Right lobe of liver (tissue), 6 donors: ENCODE measurements at regions not wholly inside any gene's neighbourhood (a gene's known extent, or its start where the extent isn't known, plus 50 kb on each side); places are given as distances from the start of the nearest gene placed in this dataset.

Experiments
- ATAC-seq, 4 donors: fragments of 200-7000 bp; cut with Tn5 transposase; one replicate each; pipeline ENCODE4 v1.9.1; 2020; ENCODE audit warnings: mild to moderate bottlenecking in 4 of 4, moderate library complexity in 4 of 4
- DNase-seq, 3 donors: peaks; one replicate each; pipeline ENCODE4 v3.0.0-alpha.2; 2020
- H3K27ac ChIP-seq, 3 donors: fragments of 200-600 bp; one replicate each; pipeline ENCODE4 v1.8.0; 2022
- H3K27me3 ChIP-seq, 2 donors: fragments of 200-600 bp; one replicate each; pipeline ENCODE4 v1.8.0; 2022
- H3K36me3 ChIP-seq, 4 donors: fragments of 200-600 bp; sonication (generic) in 1 of 4; one replicate each; pipeline versions ENCODE4 v1.5.1 to v1.8.0; 2017 to 2022; ENCODE audit warnings: control low read depth in 1 of 4
- H3K4me1 ChIP-seq, 4 donors: fragments of 200-600 bp; sonication (generic) in 1 of 4; one replicate each; pipeline versions ENCODE4 v1.5.1 to v1.8.0; 2017 to 2022; ENCODE audit warnings: control low read depth in 1 of 4
- H3K4me3 ChIP-seq, 3 donors: fragments of 200-600 bp; one replicate each; pipeline ENCODE4 v1.8.0; 2022
- H3K9me3 ChIP-seq, 4 donors: fragments of 200-600 bp; sonication (generic) in 1 of 4; one replicate each; pipeline versions ENCODE4 v1.5.1 to v1.8.0; 2017 to 2022; ENCODE audit warnings: control low read depth in 1 of 4
- CTCF ChIP-seq, 4 donors: fragments of 200-600 bp in 3 of 4; fragments of 450-650 bp in 1 of 4; IDR thresholded peaks; one replicate each; pipeline versions ENCODE4 v1.5.1 to v1.8.0; 2016 to 2022; ENCODE audit warnings: antibody characterized with exemption in 4 of 4, mild to moderate bottlenecking in 2 of 4
- POLR2A ChIP-seq: fragments of 450-650 bp; IDR thresholded peaks from one replicate; pipeline ENCODE4 v1.6.1; 2017; ENCODE audit warnings: antibody characterized with exemption, mild to moderate bottlenecking
- WGBS: methylation state at CpG from one replicate; pipeline ENCODE4 v1.1.6; 2018; ENCODE audit warnings: low coverage, low lambda C conversion rate; ENCODE audit not compliant: insufficient coverage; ENCODE audit errors: missing lambda C conversion rate; 5-methylcytosine and 5-hydroxymethylcytosine counted together
- intact Hi-C, 2 donors: fragments of 100-400 bp; cut with DNase I; formaldehyde crosslinking; loops; one replicate each; pipeline versions ENCODE4 v1.11.2 to v1.14.1; 2022
- donor health status: DM: no; HTN: yes; CAD: no.
- donor health status: DM: no; HTN: no; CAD: no.
- donor health status: DM: no; HTN: no; CAD: no.
- donor health status: DM: no; HTN: yes; CAD: no.
- donor health status: DM: no; HTN: yes; CAD: no.

GRCh38 chr11:37558619-37559210 lies 960.7 kb upstream of the RAG2 start:
- Histone ChIP-seq H3K27me3 (no peaks in the 10 kb centered on the region), H3K9me3 (no peaks in the 10 kb centered on the region), H3K27ac (no peak overlapping the region), H3K36me3 (no peaks in the 10 kb centered on the region), H3K4me1 (no peaks in the 10 kb centered on the region), H3K4me3 (no peak overlapping the region)
- ATAC-seq (no peak), DNase-seq (no peak)
- 13% methylated on average over 1 of the region's 1 CpG for WGBS
- no peak for TF ChIP-seq CTCF (IDR thresholded peaks at IDR 0.05)
- no peak for TF ChIP-seq POLR2A
- intact Hi-C loops, result no loop called here

- ATAC-seq (no peak), DNase-seq (no peak)
- no peaks in the 10 kb centered on the region for H3K9me3 ChIP-seq
- 29% methylated on average over 1 of the region's 1 CpG for WGBS
- no peaks in the 10 kb centered on the region for H3K4me1 ChIP-seq
- no peak overlapping the region for H3K4me3 ChIP-seq
- H3K36me3 ChIP-seq, result no peaks in the 10 kb centered on the region
- TF ChIP-seq POLR2A, result no peak
- TF ChIP-seq CTCF (IDR thresholded peaks at IDR 0.05), result no peak
- no peaks in the 10 kb centered on the region for H3K27me3 ChIP-seq
- intact Hi-C loops, result no loop called here
- H3K27ac ChIP-seq, result no peak overlapping the region
Observed at GRCh38 chr11:37557990-37558389, 960.0 kb upstream of the RAG2 start.

GRCh38 chr11:37552284-37552683 lies 954.2 kb upstream of the RAG2 start:
- Histone ChIP-seq H3K4me3 (no peak overlapping the region), H3K27me3 (no peaks in the 10 kb centered on the region), H3K36me3 (no peaks in the 10 kb centered on the region), H3K9me3 (no peaks in the 10 kb centered on the region), H3K4me1 (no peaks in the 10 kb centered on the region), H3K27ac (no peak overlapping the region)
- no peak for TF ChIP-seq CTCF (IDR thresholded peaks at IDR 0.05)
- TF ChIP-seq POLR2A, result no peak
- ATAC-seq (no peak), DNase-seq (no peak)
- intact Hi-C loops, result no loop called here
- WGBS, result 46% methylated on average over 3 of the region's 3 CpGs

- no peak for ATAC-seq
Observed at GRCh38 chr11:37544491-37544890, 946.5 kb upstream of the RAG2 start.

More at GRCh38 chr11:37544491-37544890, 946.5 kb upstream of the RAG2 start:
- intact Hi-C loops, result no loop called here
- Histone ChIP-seq H3K27me3 (no peaks in the 10 kb centered on the region), H3K4me1 (no peaks in the 10 kb centered on the region), H3K36me3 (no peaks in the 10 kb centered on the region), H3K9me3 (no peaks in the 10 kb centered on the region), H3K4me3 (no peak overlapping the region), H3K27ac (no peak overlapping the region)
- DNase-seq, result no peak
- no peak for TF ChIP-seq POLR2A
- no peak for TF ChIP-seq CTCF (IDR thresholded peaks at IDR 0.05)
